AG04450 (cell line): ENCODE measurements at regions not wholly inside any gene's neighbourhood (a gene's known extent, or its start where the extent isn't known, plus 50 kb on each side); places are given as distances from the start of the nearest gene placed in this dataset.

ENCODE experiments used
- CTCF ChIA-PET: fragments of 300-600, 350-600 bp; formaldehyde crosslinking; extraction: SDS; loops from one replicate; lab custom pipeline; 2022; ENCODE audit warnings: antibody characterized with exemption, inconsistent platforms; lab: Charles Lee
- POLR2A ChIA-PET: fragments of 350-600 bp; formaldehyde crosslinking; extraction: SDS; loops from one replicate; lab custom pipeline; 2021; ENCODE audit warnings: antibody characterized with exemption, inconsistent platforms; lab: Yijun Ruan, JAX
- DNase-seq: peaks from one replicate; pipeline ENCODE4 v3.0.0-alpha.2; 2011; ENCODE audit warnings: low read depth, low spot score
- H3K27ac ChIP-seq: one replicate; pipeline ENCODE4 v1.5.1; 2012; ENCODE audit warnings: low read depth, low read length, control low read depth
- H3K27me3 ChIP-seq: one replicate; pipeline ENCODE4 v1.6.0; 2012; ENCODE audit warnings: low read length; ENCODE audit not compliant: control insufficient read depth, insufficient read depth
- H3K4me3 ChIP-seq: 2 replicates; pipeline ENCODE4 v1.5.1; 2011; ENCODE audit warnings: mild to moderate bottlenecking, low read depth, low read length, control low read depth
- H3K9me3 ChIP-seq: 2 replicates; pipeline ENCODE4 v1.5.1; 2012; ENCODE audit warnings: low read length; ENCODE audit not compliant: control insufficient read depth, insufficient read depth
- TF ChIP-seq, protein P1 (sequence below): IDR thresholded peaks from 2 replicates; pipeline ENCODE4 v1.5.1; 2011; ENCODE audit warnings: low read depth, low read length, control low read depth, inconsistent platforms

DNA sequence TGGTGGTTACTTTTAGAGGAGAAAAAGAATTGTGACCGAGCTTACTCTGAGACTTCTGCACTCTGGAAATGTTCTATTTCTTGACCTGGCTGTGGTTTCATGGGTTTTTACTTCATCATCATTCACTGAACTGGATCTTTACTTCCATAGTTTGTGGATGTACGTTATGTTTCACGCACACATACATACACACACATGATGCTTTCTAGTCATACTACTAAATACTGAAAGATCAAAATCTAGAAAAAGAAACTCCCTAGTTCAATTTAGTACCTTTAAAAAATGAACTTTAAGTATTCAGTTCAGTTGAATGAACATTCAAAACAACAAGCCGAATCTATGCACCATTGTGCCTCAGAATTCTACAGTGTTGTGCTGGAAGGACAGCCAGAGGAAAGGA is 65.0 kb downstream of the TEX35 start:
- TF ChIP-seq, protein P1, sequence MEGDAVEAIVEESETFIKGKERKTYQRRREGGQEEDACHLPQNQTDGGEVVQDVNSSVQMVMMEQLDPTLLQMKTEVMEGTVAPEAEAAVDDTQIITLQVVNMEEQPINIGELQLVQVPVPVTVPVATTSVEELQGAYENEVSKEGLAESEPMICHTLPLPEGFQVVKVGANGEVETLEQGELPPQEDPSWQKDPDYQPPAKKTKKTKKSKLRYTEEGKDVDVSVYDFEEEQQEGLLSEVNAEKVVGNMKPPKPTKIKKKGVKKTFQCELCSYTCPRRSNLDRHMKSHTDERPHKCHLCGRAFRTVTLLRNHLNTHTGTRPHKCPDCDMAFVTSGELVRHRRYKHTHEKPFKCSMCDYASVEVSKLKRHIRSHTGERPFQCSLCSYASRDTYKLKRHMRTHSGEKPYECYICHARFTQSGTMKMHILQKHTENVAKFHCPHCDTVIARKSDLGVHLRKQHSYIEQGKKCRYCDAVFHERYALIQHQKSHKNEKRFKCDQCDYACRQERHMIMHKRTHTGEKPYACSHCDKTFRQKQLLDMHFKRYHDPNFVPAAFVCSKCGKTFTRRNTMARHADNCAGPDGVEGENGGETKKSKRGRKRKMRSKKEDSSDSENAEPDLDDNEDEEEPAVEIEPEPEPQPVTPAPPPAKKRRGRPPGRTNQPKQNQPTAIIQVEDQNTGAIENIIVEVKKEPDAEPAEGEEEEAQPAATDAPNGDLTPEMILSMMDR: no peak
- DNase-seq: no peak
- Histone ChIP-seq H3K27me3 (no peaks in the 10 kb centered on the region), H3K27ac (no peak overlapping the region), H3K9me3 (no peaks in the 10 kb centered on the region), H3K4me3 (no peak overlapping the region)
- CTCF ChIA-PET: no interaction called here
- POLR2A ChIA-PET: no interaction called here

DNA sequence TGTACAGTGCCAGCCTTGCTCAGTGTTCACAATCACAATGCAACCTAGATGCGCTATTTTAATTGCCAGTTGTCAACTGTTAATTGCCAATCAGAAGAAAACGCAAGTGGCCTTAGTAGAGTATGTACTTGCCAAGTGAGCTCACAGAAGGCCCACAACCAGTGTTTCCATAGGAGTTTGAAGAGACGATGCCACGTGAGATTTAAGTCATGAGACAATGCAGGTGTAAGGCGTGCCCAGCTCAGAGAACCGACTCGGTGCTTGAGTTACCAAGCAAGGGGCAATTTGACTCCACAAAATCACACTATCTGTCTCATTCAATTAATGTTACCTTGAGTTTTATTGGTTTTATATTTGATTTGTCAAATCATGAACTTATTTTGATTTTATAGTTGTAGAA is 65.6 kb downstream of the TEX35 start:
- Histone ChIP-seq H3K27me3 (no peaks in the 10 kb centered on the region), H3K27ac (no peak overlapping the region), H3K9me3 (no peaks in the 10 kb centered on the region), H3K4me3 (no peak overlapping the region)
- no peak for DNase-seq
- CTCF ChIA-PET: no interaction called here
- POLR2A ChIA-PET: no interaction called here
- TF ChIP-seq, protein P1: no peak

DNA sequence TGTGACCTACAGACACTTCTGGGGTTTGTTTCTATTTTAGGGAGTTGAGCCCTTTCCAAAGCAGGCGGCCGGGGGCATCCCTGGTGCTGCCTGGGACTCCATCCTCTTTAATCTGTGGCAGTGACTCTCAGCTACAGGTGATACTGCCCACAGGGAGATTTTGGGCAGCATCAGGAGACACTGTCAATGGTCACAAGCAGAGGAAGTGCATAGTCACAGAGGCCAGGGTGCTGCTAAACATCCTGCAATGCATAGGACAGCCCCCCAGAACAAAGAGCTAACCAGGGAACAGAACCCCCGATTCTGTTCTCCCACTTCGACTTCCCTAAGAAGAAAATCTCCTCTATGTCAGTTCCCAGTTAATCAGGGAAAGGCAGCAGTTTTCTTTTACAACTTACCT is 66.2 kb downstream of the TEX35 start:
- POLR2A ChIA-PET: no interaction called here
- Histone ChIP-seq H3K4me3 (no peak overlapping the region), H3K27me3 (no peaks in the 10 kb centered on the region), H3K9me3 (no peaks in the 10 kb centered on the region), H3K27ac (no peak overlapping the region)
- DNase-seq: no peak
- TF ChIP-seq, protein P1: no peak
- CTCF ChIA-PET: no interaction called here

DNA sequence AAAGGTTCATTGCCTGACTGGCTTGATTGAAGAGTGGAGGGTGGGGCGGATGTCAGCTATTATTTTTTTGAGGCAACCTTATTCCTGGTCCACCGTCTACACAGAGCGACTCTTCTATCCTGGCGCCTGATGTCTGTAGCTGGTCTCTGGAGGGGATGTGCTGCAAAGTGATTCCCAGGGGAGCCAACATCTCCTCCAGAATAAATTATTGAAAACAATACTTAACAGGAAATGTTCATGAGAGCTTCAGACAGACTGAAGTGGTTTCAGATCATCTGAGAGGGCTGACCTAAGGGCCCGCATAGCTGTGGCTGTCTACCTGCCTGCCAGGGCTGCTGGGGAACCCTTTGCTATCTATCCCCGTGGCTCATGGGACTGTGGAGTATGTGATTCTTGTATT is 66.7 kb downstream of the TEX35 start:
- Histone ChIP-seq H3K27me3 (no peaks in the 10 kb centered on the region), H3K9me3 (no peaks in the 10 kb centered on the region), H3K4me3 (no peak overlapping the region), H3K27ac (no peak overlapping the region)
- POLR2A ChIA-PET: no interaction called here
- TF ChIP-seq, protein P1: no peak
- CTCF ChIA-PET: no interaction called here
- no peak for DNase-seq

DNA sequence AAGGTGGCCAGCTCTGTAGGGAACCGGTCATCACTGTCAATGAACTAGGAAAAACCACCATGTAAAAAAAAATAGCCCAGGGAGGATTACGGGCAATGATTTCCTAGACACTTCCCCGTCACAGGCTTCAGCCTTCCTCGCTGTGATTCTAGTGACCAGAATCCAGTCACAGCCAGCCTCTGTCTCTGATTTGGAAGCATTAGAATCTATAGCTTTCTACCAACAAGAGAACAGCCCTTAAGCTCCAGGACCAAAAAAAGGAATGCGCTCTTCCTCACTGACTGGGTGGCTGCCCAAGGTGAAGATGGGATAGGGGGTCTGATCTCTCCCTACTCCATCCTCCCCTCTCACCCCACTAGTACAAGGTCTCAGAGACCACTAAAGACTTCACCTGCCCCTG is 67.2 kb downstream of the TEX35 start:
- POLR2A ChIA-PET: no interaction called here
- Histone ChIP-seq H3K9me3 (no peaks in the 10 kb centered on the region), H3K27me3 (no peaks in the 10 kb centered on the region), H3K4me3 (no peak overlapping the region), H3K27ac (no peak overlapping the region)
- CTCF ChIA-PET: no interaction called here
- TF ChIP-seq, protein P1: no peak
- DNase-seq: no peak
